GM18507 (cell line): ENCODE measurements at regions not wholly inside any gene's neighbourhood (a gene's known extent, or its start where the extent isn't known, plus 50 kb on each side); places are given as distances from the start of the nearest gene placed in this dataset.

Experiments used
- DNase-seq: peaks from one replicate; pipeline ENCODE4 v3.0.0; 2011; ENCODE audit warnings: low read depth; ENCODE audit not compliant: insufficient read length; ENCODE audit errors: extremely low spot score
- FAIRE-seq: peaks from 2 replicates; lab custom pipeline; 2011; peaks lifted over from hg19 to GRCh38; lab: Jason Lieb, UNC

DNA sequence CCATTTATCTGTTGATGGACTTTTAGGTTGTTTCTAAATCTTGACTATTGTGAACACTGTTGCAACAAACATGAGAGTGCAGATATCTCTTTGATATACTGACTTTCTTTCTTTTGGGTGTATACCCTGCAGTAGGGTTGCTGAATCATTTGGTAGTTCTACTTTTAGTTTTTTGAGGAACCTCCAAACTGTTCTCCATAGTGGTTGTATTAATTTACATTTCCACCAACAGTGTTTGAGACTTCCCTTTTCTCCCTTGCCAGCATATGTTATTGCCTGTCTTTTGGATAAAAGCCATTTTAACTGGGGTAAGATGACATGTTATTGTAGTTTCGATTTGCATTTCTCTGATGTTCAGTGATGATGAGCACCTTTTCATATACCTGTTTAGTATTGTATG is 330.0 kb downstream of the DDX10 start:
- FAIRE-seq (no peak), DNase-seq (no peak)

DNA sequence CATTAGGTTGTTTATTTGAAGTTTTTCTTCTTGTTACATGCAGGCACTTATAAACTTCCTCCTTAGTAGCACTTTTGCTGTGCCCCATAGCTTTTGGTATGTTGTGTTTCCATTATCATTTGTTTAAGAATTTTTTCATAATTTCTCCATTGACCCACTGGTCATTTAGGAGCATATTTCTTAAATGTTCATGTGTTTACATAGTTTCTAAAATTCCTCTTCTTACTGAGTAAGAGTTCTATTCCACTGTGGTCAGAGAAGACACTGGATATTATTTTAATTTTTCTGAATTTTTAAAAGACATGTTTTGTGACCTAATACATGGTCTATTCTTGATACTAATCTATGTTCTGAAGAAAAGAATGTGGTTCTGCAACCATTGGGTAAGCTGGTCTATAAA is 333.0 kb downstream of the DDX10 start:
- no peak for FAIRE-seq
- DNase-seq = no peak

DNA sequence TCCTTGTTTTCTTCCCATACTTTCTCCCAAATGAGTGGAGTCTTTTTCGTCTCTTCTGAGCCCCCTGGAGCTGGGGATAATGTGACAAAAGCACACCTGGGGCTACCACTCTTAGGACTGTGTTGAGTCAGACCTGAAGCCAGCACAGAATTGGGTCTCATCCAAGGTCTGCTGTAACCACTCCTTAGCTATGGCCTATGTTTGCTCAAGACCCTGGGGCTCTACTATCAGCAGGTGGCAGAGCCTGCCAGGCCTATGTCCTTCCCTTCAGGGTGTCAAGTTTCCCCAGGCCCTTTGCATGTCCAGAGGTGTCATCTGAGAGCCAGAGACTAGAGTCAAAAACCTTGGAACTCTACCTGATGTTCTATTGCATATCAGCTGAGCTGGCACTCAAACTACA is 335.7 kb downstream of the DDX10 start:
- FAIRE-seq (no peak), DNase-seq (no peak)

DNA sequence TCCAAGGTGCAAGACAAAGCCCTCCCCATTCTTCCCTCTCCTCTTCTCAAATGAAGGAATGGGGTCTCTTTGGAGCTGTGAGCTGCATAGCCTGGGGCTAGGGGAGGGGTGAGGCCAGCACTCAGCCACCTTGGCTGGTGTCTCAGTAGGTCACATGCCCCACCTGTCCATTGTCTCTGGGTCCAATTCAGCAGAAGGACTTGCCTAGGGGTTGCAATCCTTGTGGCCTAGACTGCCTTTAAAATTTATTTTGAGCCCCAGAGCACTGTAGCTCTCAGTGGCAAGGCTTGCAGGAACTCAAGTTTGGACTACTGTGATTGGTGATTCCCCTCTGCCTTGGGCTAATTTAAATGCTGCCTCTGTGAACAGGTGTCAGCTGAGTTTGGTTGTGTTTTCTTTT is 336.7 kb downstream of the DDX10 start:
- FAIRE-seq = no peak

GRCh38 chr11:109012991-109013390 is 348.1 kb downstream of the DDX10 start:
- no peak for FAIRE-seq
- no peak for DNase-seq

More for the DNA sequence above, 336.7 kb downstream of the DDX10 start:
- no peak for DNase-seq

DNA sequence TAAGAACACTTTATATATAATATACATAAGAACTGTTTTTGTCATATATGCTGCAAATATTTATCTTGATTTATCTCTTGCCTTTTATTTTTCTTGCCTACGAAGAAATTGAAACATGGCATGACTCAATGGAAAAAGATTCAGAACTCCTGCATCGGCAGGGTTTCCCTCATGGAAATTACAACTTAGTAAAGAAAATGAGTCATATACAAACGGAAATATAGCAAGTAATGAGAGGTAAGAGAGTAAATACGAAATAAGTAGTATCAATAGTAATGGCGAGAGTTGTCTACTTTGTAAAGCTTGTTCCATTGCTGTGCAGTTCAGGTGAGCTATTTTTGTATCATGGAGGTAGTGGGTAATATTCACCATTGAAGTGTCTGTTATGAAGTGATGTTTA is 350.4 kb downstream of the DDX10 start:
- FAIRE-seq = no peak
- no peak for DNase-seq

- no peak for FAIRE-seq
These were observed 351.9 kb downstream of the DDX10 start for GRCh38 chr11:109016724-109017123.

GRCh38 chr11:109017489-109017888 is 352.6 kb downstream of the DDX10 start:
- no peak for FAIRE-seq
- no peak for DNase-seq

More at GRCh38 chr11:109016724-109017123, 351.9 kb downstream of the DDX10 start:
- DNase-seq = no peak

DNA sequence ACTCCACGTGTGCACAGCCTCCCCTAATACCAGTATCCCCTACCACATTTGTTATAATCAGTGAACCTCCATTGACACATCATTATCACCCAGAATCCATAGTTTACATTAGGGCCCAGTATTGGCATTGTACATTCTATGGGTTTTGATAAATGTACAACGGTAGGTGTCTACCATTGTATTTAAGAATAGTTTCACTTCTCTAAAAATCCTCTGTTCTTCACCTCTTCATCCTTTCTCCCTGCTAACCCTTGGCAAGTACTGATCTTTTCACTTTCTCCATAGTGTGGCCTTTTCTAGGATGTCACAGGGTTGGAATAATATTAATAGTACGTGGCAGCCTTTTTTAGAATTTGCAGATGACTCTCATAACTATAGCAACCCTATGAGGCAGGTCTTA is 353.8 kb downstream of the DDX10 start:
- DNase-seq (no peak), FAIRE-seq (no peak)

GRCh38 chr11:109019342-109019936 is 354.6 kb downstream of the DDX10 start:
- FAIRE-seq (no peak), DNase-seq (no peak)

- FAIRE-seq = no peak
- DNase-seq = no peak
These were observed 358.2 kb downstream of the DDX10 start for GRCh38 chr11:109023036-109023435.

DNA sequence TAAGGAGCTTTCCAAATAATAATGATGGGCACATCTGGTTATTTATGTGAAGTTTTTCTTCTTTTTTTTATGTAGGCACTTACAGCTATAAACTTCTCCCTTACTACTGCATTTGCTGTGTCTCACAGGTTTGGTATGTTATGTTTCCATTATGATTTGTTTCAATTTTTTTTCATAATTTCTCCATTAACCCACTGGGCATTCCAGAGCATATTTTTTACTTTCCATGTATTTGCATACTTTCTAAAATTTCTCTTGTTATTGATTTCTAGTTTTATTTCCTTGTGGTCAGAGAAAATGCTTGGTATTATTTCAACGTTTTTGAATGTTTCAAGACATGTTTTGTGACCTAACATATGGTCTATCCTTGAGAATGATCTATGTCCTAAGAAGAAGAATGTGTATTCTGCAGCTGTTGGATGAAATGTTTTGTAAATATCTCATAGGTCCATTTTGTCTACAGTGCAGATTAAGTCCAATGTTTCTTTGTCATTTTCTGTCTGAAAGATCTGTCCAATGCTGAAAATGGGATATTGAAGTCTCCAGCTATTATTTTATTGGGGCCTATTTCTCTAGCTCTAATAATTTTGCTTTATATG is 362.1 kb downstream of the DDX10 start:
- no peak for DNase-seq
- no peak for FAIRE-seq

- DNase-seq (no peak), FAIRE-seq (no peak)
These were observed 363.0 kb downstream of the DDX10 start for GRCh38 chr11:109027851-109028250.

- FAIRE-seq (no peak), DNase-seq (no peak)
These were observed 365.1 kb downstream of the DDX10 start for GRCh38 chr11:109029927-109030326.

DNA sequence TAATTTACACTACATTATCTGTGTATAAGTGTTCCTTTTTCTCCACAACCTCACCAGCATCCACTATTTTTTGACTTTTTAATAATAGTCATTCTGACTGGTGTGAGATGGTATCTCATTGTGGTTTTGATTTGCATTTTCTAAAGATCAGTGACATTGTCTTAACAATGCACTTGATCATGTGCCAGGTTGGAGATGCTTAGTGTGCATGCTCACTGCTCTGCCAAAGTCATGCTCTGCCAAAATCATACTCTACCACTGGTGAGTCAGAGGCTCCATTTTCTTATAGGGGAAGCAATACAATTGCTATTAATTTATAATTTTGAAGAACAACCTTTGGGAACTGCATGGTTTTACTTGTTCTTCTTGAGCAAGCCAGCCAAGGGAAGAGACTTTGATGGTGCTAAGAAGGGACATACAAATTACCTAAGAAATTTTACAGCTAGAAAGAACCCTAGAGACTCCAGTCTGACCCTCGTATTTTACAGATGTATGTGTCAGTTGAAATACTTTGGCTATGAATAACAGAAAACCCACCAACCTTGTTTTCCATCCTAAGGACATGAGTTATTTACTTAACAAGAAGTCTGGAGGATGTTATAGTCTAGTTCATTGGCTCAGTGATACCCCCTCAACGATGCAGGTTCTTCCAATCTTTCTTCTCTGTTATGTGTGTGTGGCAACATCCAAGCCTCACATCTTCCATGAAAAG is 368.9 kb downstream of the DDX10 start:
- DNase-seq (no peak), FAIRE-seq (no peak)

- no peak for FAIRE-seq
- no peak for DNase-seq
These were observed 369.4 kb downstream of the DDX10 start for GRCh38 chr11:109034339-109034696.

DNA sequence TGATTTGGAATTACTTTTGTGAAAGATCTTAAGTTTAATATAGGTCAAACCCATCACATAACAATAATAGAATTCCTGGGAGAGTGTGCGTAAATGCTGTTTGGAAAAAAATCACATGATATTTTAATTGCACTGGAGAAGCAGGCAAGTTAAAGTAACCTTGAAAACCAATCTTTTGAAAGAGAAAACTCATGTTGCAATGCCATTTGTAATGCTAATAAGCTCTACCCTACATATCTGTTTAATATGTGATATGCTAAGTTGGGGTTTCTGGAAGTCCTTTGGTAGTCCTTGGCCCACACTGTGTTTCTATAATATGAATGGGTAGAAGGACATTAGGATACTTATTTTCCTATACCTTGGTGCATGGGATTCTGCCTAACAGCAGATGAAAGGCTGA is 370.4 kb downstream of the DDX10 start:
- DNase-seq = no peak
- no peak for FAIRE-seq

GRCh38 chr11:109036011-109036410 is 371.1 kb downstream of the DDX10 start:
- FAIRE-seq (no peak), DNase-seq (no peak)

DNA sequence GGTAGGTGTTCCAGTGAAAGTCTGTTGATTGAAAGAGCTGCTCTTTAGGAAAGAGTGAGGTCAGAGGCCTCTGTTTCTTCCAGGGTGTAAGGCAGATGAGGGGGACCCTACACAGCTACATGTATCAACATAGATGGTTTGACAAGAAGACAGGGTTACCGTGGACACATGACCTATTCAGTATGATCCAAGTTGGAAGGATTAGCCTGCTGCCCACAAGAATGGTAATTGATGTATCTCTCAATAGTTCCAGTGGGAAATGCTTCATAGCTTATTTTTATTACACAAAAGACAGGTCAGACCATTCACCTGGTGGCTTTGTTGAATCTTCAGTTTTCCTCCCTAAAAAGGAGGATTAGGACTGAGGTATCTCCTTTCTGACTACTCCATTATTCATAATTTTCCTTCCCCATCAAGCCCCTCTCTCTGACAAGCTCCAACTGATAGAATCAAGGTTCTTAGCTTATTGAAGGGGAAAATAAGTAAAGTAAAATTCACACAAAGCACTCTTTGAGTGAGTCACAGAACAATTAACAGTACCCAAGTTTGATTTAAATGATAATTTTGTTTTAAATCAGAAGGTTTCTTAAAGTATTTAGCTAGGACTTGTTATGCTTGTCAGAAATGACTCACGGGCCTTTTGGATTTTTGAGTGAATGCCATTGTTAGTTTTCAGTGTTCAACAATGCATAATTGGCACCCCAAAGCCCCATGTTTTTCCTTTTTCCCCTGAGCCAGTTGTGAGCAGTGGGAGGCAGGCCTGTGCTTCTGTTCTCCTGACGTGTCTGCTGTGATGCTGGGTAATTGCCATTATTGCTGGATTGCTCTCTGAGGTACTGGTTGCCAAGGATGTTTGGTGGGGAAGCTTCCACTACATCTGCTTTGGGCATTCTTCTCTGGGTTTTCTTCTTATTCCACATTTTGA is 373.2 kb downstream of the DDX10 start:
- DNase-seq (no peak), FAIRE-seq (no peak)

DNA sequence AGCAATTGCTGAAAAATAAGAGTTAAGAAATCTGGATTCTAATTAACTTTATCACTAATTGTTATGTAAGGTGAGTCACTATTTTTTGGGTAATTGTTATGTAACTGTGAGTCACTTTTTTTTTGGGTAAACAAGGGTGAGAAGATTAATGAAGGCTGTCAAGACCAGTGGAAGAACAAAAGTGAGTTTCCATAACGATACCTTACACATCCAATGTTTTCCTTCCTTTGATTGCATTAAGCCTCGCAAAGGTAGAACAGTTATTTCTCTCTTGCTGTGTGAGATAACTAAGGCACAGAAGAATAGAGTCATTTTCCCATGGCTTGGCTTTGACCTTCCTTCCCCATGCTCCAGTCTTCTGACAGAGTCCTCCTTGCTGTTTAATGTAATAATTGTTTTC is 374.7 kb downstream of the DDX10 start:
- FAIRE-seq (no peak), DNase-seq (no peak)
